Urinary bladder (tissue), 3 donors: ENCODE measurements at regions not wholly inside any gene's neighbourhood (a gene's known extent, or its start where the extent isn't known, plus 50 kb on each side); places are given as distances from the start of the nearest gene placed in this dataset.

Experiments
- DNase-seq: peaks from one replicate; pipeline ENCODE4 v3.0.0-alpha.2; 2015; ENCODE audit errors: extremely low spot score
- H3K27ac ChIP-seq: one replicate; pipeline ENCODE4 v1.5.1; 2013; ENCODE audit warnings: low read depth, mild to moderate bottlenecking, moderate library complexity
- H3K36me3 ChIP-seq: one replicate; pipeline ENCODE4 v1.6.1; 2013; ENCODE audit warnings: mild to moderate bottlenecking, moderate library complexity; ENCODE audit not compliant: insufficient read depth
- H3K4me1 ChIP-seq: one replicate; pipeline ENCODE4 v1.6.1; 2013; ENCODE audit warnings: mild to moderate bottlenecking, moderate library complexity; ENCODE audit not compliant: insufficient read depth
- H3K4me3 ChIP-seq: one replicate; pipeline ENCODE4 v1.5.1; 2013; ENCODE audit warnings: low read depth, low read length
- WGBS: extraction: QIAGEN DNeasy Blood & Tissue Kit; methylation state at CpG from one replicate; pipeline ENCODE4 v1.1.7; 2013; 5-methylcytosine and 5-hydroxymethylcytosine counted together
- donor health status: healthy with polysubstance abuse.
- donor health status: healthy.

GRCh38 chr4:124977045-124977444 lies 264.5 kb upstream of the ANKRD50 start:
- H3K36me3 ChIP-seq = no peaks in the 10 kb centered on the region

GRCh38 chr4:124974152-124974551 lies 261.6 kb upstream of the ANKRD50 start:
- Histone ChIP-seq H3K4me1 (no peaks in the 10 kb centered on the region), H3K4me3 (no peak overlapping the region), H3K36me3 (no peaks in the 10 kb centered on the region), H3K27ac (no peak overlapping the region)
- 79% methylated on average over 1 of the region's 1 CpG for WGBS
- DNase-seq = no peak

More at GRCh38 chr4:124977045-124977444, 264.5 kb upstream of the ANKRD50 start:
- no peaks in the 10 kb centered on the region for H3K4me1 ChIP-seq
- no peak overlapping the region for H3K27ac ChIP-seq
- DNase-seq = no peak
- no peak overlapping the region for H3K4me3 ChIP-seq

GRCh38 chr4:124973716-124974115 lies 261.2 kb upstream of the ANKRD50 start:
- no peak for DNase-seq
- Histone ChIP-seq H3K4me1 (no peaks in the 10 kb centered on the region), H3K36me3 (no peaks in the 10 kb centered on the region), H3K27ac (no peak overlapping the region), H3K4me3 (no peak overlapping the region)
- 96% methylated on average over 1 of the region's 1 CpG for WGBS

- no peak for DNase-seq
- H3K36me3 ChIP-seq = no peaks in the 10 kb centered on the region
- WGBS = 95% methylated on average over 2 of the region's 2 CpGs
Measured at GRCh38 chr4:124970011-124970410, 257.5 kb upstream of the ANKRD50 start.

GRCh38 chr4:124965497-124965891 lies 253.0 kb upstream of the ANKRD50 start:
- Histone ChIP-seq H3K4me3 (no peak overlapping the region), H3K36me3 (no peaks in the 10 kb centered on the region), H3K27ac (no peak overlapping the region), H3K4me1 (no peaks in the 10 kb centered on the region)
- 91% methylated on average over 1 of the region's 1 CpG for WGBS
- DNase-seq = no peak

More at GRCh38 chr4:124970011-124970410, 257.5 kb upstream of the ANKRD50 start:
- Histone ChIP-seq H3K4me1 (no peaks in the 10 kb centered on the region), H3K4me3 (no peak overlapping the region), H3K27ac (no peak overlapping the region)

GRCh38 chr4:124964852-124965496 lies 252.4 kb upstream of the ANKRD50 start:
- Histone ChIP-seq H3K27ac (no peak overlapping the region), H3K36me3 (no peaks in the 10 kb centered on the region), H3K4me1 (no peaks in the 10 kb centered on the region), H3K4me3 (no peak overlapping the region)
- no peak for DNase-seq
- WGBS = 68% methylated on average over 5 of the region's 5 CpGs

GRCh38 chr4:124964251-124964650 lies 251.7 kb upstream of the ANKRD50 start:
- Histone ChIP-seq H3K4me1 (no peaks in the 10 kb centered on the region), H3K36me3 (no peaks in the 10 kb centered on the region), H3K4me3 (no peak overlapping the region), H3K27ac (no peak overlapping the region)
- WGBS = 52% methylated on average over 2 of the region's 2 CpGs
- peak; percentile 28 for DNase-seq

- WGBS = 93% methylated on average over 4 of the region's 4 CpGs
- no peaks in the 10 kb centered on the region for H3K36me3 ChIP-seq
- H3K27ac ChIP-seq = no peak overlapping the region
- H3K4me1 ChIP-seq = no peaks in the 10 kb centered on the region
- no peak overlapping the region for H3K4me3 ChIP-seq
- DNase-seq = no peak
Measured at GRCh38 chr4:124961138-124961750, 248.7 kb upstream of the ANKRD50 start.

- Histone ChIP-seq H3K27ac (no peak overlapping the region), H3K4me1 (no peaks in the 10 kb centered on the region), H3K36me3 (no peaks in the 10 kb centered on the region), H3K4me3 (no peak overlapping the region)
- WGBS = 96% methylated on average over 1 of the region's 1 CpG
- no peak for DNase-seq
Measured at GRCh38 chr4:124958847-124959246, 246.3 kb upstream of the ANKRD50 start.

GRCh38 chr4:124955476-124955875 lies 242.9 kb upstream of the ANKRD50 start:
- H3K4me1 ChIP-seq = no peaks in the 10 kb centered on the region
- 68% methylated on average over 2 of the region's 2 CpGs for WGBS
- H3K4me3 ChIP-seq = no peak overlapping the region
- no peaks in the 10 kb centered on the region for H3K36me3 ChIP-seq
- DNase-seq = no peak
- H3K27ac ChIP-seq = no peak overlapping the region

- WGBS = 32% methylated on average over 1 of the region's 1 CpG
- no peak for DNase-seq
- Histone ChIP-seq H3K36me3 (no peaks in the 10 kb centered on the region), H3K27ac (no peak overlapping the region), H3K4me3 (no peak overlapping the region), H3K4me1 (no peaks in the 10 kb centered on the region)
Measured at GRCh38 chr4:124954046-124954445, 241.5 kb upstream of the ANKRD50 start.

GRCh38 chr4:124953486-124953885 lies 241.0 kb upstream of the ANKRD50 start:
- H3K4me1 ChIP-seq = no peaks in the 10 kb centered on the region
- no peaks in the 10 kb centered on the region for H3K36me3 ChIP-seq
- WGBS = 39% methylated on average over 4 of the region's 4 CpGs
- H3K27ac ChIP-seq = no peak overlapping the region
- no peak for DNase-seq
- no peak overlapping the region for H3K4me3 ChIP-seq

- no peak for DNase-seq
- Histone ChIP-seq H3K4me1 (no peaks in the 10 kb centered on the region), H3K36me3 (no peaks in the 10 kb centered on the region), H3K27ac (no peak overlapping the region), H3K4me3 (no peak overlapping the region)
Measured at GRCh38 chr4:124953061-124953460, 240.5 kb upstream of the ANKRD50 start.

GRCh38 chr4:124952601-124953000 lies 240.1 kb upstream of the ANKRD50 start:
- Histone ChIP-seq H3K4me3 (no peak overlapping the region), H3K4me1 (no peaks in the 10 kb centered on the region), H3K36me3 (no peaks in the 10 kb centered on the region), H3K27ac (no peak overlapping the region)
- DNase-seq = no peak
